Choroid plexus epithelial cell (primary cell): ENCODE measurements at regions not wholly inside any gene's neighbourhood (a gene's known extent, or its start where the extent isn't known, plus 50 kb on each side); places are given as distances from the start of the nearest gene placed in this dataset.

Experiments used
- DNase-seq: peaks from one replicate; pipeline ENCODE4 v3.0.0-alpha.2; 2010; ENCODE audit warnings: low read depth
- H3K4me3 ChIP-seq: 2 replicates; pipeline ENCODE4 v1.5.1; 2011; ENCODE audit warnings: low read depth, mild to moderate bottlenecking, control low read depth, low read length, moderate library complexity
- TF ChIP-seq, protein P1 (sequence below): conservative IDR thresholded peaks from 2 replicates; pipeline ENCODE4 v1.5.1; 2011; ENCODE audit warnings: low read depth, mild to moderate bottlenecking, control low read depth, inconsistent platforms, low read length, moderate library complexity

DNA sequence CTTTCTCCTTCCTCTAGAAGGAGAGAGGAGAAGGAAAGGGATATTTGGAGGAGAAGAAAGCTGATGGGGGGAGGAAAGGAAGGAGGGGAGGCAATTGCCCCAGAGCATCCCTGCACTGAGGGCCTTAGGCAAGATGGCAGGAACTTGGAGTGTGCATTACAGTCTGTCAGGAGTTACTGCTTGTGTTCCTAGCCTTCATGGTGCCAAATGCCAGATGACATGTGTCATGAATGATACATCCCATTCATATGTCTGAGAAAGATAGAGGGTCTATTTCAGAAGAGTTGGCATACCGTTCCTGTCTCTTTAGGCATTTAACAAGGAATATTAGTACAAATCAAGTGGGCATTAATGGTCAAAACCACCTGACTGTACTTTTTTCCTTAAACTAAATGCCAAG, 232.1 kb upstream of the NT5C1B start:
- DNase-seq: no peak
- TF ChIP-seq, protein P1, sequence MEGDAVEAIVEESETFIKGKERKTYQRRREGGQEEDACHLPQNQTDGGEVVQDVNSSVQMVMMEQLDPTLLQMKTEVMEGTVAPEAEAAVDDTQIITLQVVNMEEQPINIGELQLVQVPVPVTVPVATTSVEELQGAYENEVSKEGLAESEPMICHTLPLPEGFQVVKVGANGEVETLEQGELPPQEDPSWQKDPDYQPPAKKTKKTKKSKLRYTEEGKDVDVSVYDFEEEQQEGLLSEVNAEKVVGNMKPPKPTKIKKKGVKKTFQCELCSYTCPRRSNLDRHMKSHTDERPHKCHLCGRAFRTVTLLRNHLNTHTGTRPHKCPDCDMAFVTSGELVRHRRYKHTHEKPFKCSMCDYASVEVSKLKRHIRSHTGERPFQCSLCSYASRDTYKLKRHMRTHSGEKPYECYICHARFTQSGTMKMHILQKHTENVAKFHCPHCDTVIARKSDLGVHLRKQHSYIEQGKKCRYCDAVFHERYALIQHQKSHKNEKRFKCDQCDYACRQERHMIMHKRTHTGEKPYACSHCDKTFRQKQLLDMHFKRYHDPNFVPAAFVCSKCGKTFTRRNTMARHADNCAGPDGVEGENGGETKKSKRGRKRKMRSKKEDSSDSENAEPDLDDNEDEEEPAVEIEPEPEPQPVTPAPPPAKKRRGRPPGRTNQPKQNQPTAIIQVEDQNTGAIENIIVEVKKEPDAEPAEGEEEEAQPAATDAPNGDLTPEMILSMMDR: no peak
- no peak overlapping the region for H3K4me3 ChIP-seq

DNA sequence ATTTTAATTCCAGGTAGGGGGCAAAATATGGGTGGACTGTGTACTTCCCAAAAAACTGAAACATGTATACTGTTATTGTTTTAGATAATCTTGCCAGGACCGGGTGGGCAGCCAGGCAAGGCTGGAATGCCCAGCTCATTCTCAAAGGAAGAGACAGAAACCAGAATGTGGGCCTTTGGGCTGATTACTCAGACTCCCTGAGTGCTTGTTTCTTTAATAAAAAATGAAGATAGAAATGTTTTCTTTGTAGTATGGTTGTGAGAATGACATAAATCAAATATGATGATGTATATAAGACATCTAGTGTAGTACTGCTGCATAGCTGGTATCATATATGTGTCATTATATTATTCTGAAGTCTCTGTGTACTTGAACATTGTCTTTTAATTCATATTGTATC, 231.6 kb upstream of the NT5C1B start:
- H3K4me3 ChIP-seq: no peak overlapping the region
- TF ChIP-seq, protein P1: no peak
- DNase-seq: no peak

DNA sequence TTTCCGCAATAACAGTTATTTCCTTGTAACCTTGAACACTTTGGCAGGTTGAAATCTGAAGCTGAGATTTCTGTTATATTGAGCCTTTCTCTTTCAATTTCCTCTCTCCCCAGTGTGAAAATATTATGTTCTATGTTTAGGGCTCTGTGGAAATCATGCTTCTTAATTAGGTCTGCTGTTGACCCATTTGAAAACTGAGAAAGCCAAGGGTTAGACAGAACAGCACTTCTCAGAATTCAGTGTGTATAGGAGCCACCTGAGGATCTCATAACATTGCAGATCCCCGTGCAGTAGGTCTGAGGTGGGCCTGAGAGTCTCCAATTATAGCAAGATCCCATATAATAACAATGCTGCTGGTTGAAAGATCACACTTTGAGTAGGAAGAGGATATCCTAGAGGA, 230.2 kb upstream of the NT5C1B start:
- TF ChIP-seq, protein P1: no peak
- DNase-seq: no peak
- no peak overlapping the region for H3K4me3 ChIP-seq

DNA sequence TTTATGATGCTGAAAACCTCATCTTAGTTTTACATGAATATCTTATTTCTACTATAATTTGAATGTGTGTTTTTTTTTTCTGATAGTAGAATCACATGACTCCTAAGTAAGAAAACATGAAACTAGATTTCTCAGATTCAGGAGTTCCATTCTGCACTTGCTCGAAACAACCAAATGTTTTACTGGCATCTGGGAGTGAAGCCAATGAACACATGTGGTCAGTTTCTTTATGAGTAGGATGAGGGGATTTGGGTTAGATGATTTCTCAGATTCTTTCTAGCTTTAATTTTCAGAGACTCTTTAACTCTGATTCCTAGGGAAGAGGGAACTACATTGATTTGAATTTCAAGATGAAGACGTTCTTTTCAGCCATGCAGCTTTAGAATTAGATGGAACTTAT, 225.0 kb upstream of the NT5C1B start:
- H3K4me3 ChIP-seq: no peak overlapping the region
- TF ChIP-seq, protein P1: no peak
- DNase-seq: peak; percentile 91

DNA sequence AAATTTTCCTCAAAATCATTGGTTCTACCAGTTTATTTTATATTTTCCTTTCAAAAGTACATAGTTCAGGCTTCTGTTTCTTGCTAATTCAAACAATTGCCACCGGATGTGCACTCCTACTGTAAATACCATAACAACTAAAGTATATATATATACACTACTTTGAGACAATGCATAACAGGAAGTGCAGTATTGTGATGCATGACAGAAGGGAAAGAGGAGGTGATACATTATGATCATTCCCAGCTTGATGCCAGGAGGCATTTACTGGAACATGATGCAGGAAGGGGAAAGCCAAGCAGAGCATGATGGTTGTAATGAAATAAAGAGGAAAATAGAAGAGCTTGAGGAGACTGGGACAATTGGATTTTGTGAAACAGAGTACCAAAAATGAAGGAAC, 215.2 kb upstream of the NT5C1B start:
- H3K4me3 ChIP-seq: no peak overlapping the region
- TF ChIP-seq, protein P1: no peak
- no peak for DNase-seq

DNA sequence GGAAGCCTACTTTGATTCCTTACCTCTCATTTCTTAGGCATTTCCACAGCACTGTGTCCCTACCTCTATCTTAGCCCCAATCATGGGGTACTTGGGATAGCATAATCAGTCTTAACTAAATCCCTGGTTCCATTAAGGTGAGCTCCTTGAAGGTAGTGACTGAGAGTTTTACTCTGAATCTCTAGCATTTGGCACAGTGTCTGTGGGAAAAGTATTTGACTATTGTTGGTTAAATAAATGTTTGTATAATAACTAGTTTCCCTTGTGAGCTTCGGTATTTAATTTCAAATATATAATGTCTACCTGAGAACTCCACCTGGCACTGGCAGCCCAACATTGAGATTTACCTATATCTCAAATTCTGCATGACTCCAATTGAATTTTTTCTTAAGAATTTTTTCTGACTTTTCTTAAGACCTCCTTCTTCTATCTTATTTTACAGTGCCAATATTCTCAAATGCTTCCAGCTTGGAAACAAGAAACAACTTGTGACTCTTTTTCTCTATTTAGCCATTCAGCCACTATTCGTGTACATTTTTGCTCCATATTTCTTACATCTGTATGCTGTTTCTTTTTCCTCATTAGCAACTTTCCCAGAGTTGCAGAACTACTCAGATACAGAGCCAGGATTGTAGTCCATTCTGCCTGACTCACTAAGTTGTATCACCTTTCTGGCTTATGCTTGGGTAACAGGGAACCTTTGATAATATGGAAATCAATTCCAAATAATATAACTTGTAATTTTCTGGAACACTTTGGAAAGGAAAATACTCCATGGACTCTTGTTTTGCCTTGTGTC, 214.0 kb upstream of the NT5C1B start:
- TF ChIP-seq, protein P1: no peak
- H3K4me3 ChIP-seq: no peak overlapping the region
- no peak for DNase-seq

DNA sequence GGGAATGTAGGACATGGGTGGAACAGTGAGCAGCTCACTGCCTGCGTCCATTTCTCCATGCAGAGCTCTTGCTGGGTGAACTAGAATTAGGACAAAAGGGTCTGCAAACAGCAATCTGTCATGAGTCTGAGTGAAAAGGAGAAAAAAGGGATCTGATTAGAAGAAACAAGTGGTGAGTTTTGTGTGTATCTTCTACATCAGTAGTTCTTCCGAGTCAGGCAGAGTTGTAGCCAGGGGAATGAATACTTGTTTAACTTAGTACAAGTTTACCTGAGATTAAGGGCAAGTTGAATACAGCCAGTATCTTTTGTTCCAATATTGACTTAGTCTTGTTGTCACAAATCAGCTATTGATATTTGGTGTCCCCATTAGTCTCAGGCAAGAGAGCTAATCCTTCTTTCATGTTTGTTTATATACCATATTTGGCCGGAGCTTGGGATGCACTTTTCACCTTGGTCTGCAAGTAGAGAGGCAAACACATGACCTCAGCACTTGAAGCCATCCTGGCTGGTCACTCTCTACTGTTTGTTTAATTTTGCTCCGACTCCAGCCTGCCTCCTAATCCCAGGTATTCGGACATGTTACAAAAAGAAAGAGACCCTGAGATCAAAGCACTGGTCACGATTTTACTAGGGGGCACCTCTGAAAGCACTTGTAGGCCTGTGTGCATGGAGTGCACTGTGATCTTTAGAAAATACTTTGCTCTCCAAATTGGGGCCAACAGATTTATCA, 211.0 kb upstream of the NT5C1B start:
- TF ChIP-seq, protein P1: no peak
- DNase-seq: no peak
- H3K4me3 ChIP-seq: no peak overlapping the region
